ENCODE measurements at regions not wholly inside any gene's neighbourhood (a gene's known extent, or its start where the extent isn't known, plus 50 kb on each side); places are given as distances from the start of the nearest gene placed in this dataset.

DNA sequence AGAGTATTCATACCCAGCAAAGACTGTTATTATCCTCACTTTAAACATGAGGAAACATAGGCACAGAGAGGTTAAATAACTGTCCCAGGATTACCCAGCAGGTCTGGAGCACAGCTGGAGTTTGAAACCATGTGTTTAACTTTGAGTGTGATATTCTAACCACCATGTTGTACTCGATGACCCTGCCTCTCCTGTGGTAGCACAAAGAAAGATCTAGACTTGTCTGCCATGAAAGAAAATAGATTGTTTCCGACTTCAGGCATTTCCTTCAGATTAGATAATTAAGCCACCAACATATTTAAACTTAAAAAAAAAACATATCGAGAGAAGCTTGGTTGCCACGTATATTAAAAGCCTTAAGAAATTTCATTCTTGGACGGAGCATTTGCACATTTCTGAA is 104.6 kb upstream of the RUNX1 start:
- Mint-ChIP-seq H3K9me3 (peaks cover 6% of the 10 kb centered on the region), H3K27ac (no peak overlapping the region), H3K36me3 (no peaks in the 10 kb centered on the region), H3K4me3 (no peak overlapping the region), H3K4me1 (peaks cover 17% of the 10 kb centered on the region)
- DNase-seq (ENCODE audit: low spot score in 2 of 2) (no peak), ATAC-seq (no peak)

DNA sequence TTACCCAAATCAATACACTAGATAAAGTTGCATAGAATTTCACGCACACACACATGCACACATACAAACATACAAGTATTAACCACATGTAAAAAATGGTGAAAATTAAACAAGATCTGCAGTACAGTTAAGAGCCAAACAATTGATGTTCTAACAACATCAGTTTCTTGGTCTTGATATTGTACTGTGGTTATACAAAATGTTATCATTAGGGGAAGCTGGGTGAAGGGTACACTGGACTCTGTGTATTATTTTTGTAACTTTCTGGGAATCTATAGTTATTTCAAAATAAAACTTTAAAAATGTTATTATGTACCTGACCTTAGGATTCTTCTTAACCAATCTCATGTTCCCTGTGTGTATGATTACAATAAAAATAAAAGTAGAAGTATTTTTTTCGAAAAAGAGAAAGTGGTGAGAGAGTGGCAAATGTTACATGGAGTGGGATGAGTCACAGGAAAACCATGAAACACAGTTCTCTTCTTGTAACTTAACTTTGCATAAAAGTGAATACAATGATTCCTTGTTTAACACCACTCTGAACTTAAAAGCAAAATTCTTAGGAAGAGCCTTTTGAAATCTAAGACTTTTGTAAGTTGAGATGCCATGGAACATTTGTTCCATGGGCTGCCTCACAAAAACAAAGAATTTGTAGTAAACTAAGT is 101.6 kb upstream of the RUNX1 start:
- ATAC-seq: peak; percentile 67
- no peak for DNase-seq (ENCODE audit: low spot score in 2 of 2)
- no peak overlapping the region for H3K27ac Mint-ChIP-seq

DNA sequence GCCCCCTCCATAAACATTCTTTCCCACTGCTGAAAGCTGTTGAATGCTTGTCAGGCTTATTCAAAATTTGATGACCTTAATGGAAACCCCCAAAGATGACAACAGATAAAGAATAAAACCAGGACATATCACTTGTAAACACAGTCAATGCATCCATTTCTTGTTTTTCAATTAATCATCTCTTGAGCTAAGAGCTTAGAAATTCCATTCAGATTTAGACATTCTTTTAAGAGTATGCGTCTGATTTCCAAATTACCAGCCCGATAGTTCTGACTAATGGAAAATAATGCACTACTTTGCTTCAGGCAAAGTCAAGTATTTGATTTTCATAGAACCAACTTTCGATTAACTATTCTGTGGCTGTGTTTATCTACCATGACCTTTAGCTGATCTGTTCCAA is 100.6 kb upstream of the RUNX1 start:
- no peaks in the 10 kb centered on the region for H3K9me3 Mint-ChIP-seq
- no peak overlapping the region for H3K27ac Mint-ChIP-seq
- ATAC-seq (peak; percentile 19), DNase-seq (ENCODE audit: low spot score in 2 of 2) (no peak)
- H3K4me1 Mint-ChIP-seq: peaks cover 17% of the 10 kb centered on the region
- H3K36me3 Mint-ChIP-seq: no peaks in the 10 kb centered on the region
- no peak overlapping the region for H3K4me3 Mint-ChIP-seq

More for the DNA sequence above, 101.6 kb upstream of the RUNX1 start:
- Mint-ChIP-seq H3K4me1 (peaks cover 17% of the 10 kb centered on the region), H3K9me3 (no peaks in the 10 kb centered on the region), H3K4me3 (no peak overlapping the region), H3K36me3 (no peaks in the 10 kb centered on the region)

DNA sequence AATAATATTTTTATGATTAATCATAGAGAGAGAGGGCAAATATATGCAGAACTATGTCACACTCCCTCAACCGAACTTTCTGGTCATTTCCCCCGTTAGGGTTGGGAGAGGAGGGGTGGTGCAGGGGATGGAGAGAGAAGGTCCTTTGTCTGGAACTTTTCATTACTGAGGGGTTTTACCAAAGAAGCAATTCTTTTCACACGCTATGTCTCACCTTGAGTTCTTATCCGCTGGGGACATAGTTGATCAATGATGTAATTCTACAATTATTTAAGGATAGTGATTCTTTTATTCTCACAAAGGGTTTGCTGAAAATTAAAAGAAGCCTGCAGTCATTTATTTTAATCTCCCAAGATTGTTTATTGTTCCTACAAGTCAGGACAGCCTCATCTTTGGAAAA is 98.3 kb upstream of the RUNX1 start:
- Mint-ChIP-seq H3K9me3 (no peaks in the 10 kb centered on the region), H3K27ac (no peak overlapping the region), H3K4me3 (no peak overlapping the region), H3K4me1 (peaks cover 17% of the 10 kb centered on the region), H3K36me3 (no peaks in the 10 kb centered on the region)
- DNase-seq (ENCODE audit: low spot score in 2 of 2) (no peak), ATAC-seq (no peak)

DNA sequence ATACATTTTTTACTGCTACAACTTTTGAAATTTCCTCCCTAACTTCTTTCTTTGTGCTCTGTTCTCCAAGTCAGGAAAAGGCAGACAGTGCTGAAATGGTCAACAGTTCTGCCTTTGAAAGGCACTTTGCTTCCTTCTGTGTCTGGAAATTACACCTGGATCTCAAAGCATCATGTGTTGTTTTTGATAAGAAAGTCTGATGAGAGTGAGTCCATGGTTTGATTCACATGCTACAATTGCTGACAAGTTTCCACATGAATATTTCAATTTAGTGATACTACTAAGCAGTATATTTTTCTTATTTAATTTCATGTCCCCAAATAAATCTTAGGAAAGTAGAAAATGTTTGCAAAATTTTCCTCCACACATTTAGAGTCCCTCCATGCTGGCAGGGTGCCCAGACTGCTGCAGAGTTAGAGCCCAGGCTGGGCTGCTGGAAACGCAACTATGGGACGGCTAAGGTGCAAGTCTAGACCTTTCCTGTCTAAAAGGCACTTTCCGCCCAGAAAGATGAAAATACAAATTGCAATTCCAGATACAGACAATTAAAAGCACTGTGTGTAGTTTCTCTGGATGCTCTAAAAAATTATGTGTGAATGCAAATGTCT is 96.6 kb upstream of the RUNX1 start:
- Mint-ChIP-seq H3K9me3 (no peaks in the 10 kb centered on the region), H3K27ac (no peak overlapping the region), H3K4me1 (peaks cover 13% of the 10 kb centered on the region), H3K4me3 (no peak overlapping the region), H3K36me3 (no peaks in the 10 kb centered on the region)
- DNase-seq (ENCODE audit: low spot score in 2 of 2): no peak
- ATAC-seq: no peak

DNA sequence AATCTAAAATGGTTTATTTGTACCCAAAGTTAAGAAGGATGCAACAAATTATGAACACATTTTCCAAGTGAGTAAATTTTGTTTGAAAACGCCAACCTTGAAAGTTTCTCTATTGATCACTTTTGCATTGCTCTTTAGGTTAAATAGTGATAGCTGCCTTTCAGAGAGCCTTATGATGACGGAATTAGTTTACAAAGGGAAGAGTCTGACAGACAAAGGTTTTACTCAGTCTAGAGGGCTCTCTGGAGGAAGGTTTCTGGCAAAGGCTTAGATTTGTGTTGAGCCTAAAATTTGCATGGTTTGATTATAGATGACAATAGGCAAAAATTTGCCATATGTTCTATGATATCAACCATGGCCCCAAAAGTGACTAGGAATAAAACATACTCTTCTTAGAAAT is 95.9 kb upstream of the RUNX1 start:
- ATAC-seq (no peak), DNase-seq (ENCODE audit: low spot score in 2 of 2) (no peak)
- H3K4me3 Mint-ChIP-seq: no peak overlapping the region
- no peak overlapping the region for H3K27ac Mint-ChIP-seq
- H3K36me3 Mint-ChIP-seq: no peaks in the 10 kb centered on the region
- no peaks in the 10 kb centered on the region for H3K9me3 Mint-ChIP-seq
- peaks cover 12% of the 10 kb centered on the region for H3K4me1 Mint-ChIP-seq

DNA sequence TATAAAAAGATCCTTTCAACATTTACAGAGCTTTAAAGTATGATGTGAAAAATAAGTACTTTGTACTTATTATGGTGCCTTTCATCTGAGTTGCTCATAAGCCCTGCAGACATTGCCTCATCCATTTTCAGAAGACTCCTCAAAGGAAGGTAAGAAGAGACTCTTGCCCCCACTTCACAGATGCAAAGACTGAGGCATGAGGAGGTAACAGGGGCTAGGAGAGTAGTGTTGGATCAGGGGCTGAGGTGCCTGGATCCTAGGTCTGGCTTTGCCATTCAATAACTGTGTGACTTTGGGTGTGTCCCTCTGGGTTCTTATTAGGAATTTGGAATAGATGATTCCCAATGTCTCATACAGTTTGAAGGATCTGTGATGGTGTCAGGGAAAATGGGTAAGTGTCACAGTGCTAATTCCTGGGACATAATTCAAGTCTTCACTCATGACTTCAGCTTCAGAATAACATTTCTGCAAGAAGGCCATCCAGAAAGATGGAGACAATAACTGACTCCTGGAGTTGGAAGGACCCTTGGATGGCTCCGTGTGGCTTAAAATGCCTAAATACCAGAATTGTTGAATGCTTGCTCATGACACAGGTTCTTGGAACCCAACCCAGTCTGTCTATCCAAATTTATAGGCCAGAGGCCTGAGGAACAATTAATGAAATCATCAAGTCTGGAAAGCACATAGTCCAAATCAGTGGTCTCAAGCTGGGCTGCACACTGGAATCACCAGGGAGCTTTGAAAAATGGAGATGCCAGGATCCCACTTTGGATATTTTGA is 93.1 kb upstream of the RUNX1 start:
- H3K36me3 Mint-ChIP-seq: peaks cover 11% of the 10 kb centered on the region
- H3K27ac Mint-ChIP-seq: no peak overlapping the region
- no peaks in the 10 kb centered on the region for H3K9me3 Mint-ChIP-seq
- no peak overlapping the region for H3K4me3 Mint-ChIP-seq
- no peak for ATAC-seq
- peaks cover 23% of the 10 kb centered on the region for H3K4me1 Mint-ChIP-seq
- no peak for DNase-seq (ENCODE audit: low spot score in 2 of 2)

DNA sequence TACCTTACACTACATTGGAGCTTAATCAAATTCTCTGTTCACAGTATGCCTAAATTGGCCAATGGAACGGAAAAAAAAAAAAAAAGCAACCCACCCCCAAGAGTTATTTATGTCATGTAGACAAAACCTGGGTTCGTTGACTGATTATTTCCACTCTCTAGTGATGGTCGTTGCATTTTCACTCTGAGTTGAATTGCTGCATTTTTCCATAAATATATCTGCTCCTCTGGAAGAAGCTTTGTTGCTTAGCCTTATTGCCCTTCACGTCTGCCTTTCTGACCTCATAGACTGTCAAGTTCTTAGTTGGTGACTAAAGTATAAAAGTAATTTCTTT is 90.2 kb upstream of the RUNX1 start:
- Mint-ChIP-seq H3K9me3 (no peaks in the 10 kb centered on the region), H3K4me3 (peak overlapping the region; percentile 58), H3K4me1 (peaks cover 26% of the 10 kb centered on the region), H3K27ac (peak overlapping the region; percentile 76), H3K36me3 (peaks cover 11% of the 10 kb centered on the region)
- DNase-seq (ENCODE audit: low spot score in 2 of 2): no peak
- peak; percentile 61 for ATAC-seq

DNA sequence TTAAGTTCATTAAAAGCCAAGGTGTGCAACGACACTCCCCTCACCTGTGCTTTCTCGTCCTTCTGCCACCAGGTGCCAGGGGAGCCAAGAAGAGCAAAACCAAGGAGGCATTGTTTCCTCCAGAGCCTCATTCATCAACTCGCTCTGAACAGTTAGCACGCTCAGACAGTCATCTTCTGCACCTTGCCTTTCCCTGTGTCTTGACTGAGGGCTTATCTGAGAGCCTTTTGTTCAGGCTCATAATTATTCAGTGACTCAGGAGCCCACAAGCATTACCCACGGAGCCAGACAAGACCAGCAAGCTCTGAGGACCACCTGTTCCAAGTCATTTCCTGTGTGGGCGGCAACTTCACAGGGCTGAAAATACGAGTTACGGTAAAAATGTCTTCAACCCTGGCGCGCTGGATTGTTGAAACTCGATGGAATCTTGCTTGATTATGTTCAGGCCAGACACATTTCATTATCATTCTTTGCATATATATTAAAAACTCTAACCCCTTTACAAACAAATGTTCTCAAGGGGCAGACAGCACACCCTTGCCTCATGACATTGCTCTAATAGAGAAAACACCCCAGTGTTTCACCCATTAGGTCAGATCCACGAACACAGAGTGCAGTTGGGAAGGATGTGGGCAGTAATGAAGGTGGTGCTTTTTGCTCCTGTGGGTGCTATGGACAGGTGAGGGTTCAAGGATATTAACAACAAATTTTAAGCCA is 89.7 kb upstream of the RUNX1 start:
- Mint-ChIP-seq H3K4me3 (peak overlapping the region; percentile 58), H3K9me3 (no peaks in the 10 kb centered on the region), H3K27ac (peak overlapping the region; percentile 76), H3K36me3 (peaks cover 11% of the 10 kb centered on the region), H3K4me1 (peaks cover 30% of the 10 kb centered on the region)
- ATAC-seq (peak; percentile 97), DNase-seq (ENCODE audit: low spot score in 2 of 2) (peak; percentile 9 to 59)

DNA sequence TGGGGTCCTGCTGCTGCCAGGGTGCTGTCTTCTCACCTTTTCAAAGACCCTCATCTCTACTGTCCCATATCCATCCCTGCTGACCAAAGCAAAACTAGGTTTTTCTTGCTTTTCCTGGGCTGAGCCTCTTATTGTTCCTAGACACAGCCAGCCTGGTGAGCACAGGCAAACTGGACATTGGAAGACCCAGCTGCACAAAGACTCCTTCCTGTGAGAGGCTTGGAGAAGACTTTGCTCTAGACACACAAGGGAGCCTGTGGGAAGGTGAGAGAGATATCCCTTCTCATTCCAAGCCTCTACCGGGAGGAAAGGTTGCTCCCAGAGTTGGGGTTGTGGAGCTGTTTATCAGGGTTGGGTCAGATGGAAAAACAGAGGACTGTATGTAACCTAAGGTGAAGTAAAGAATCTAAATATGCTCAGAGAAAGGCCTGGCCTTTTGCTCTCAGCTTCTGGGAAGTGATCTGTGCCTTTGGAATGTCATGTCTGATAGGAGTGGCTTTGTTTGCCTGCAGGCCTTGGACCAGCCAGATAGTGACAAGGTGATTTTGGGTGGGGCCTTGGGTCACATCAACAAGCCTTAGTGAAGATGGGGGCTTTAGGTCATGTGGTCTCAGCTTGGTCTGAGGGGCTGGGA is 87.6 kb upstream of the RUNX1 start:
- Mint-ChIP-seq H3K4me3 (no peak overlapping the region), H3K36me3 (peaks cover 11% of the 10 kb centered on the region), H3K4me1 (peaks cover 30% of the 10 kb centered on the region), H3K27ac (peak overlapping the region; percentile 22), H3K9me3 (no peaks in the 10 kb centered on the region)
- no peak for DNase-seq (ENCODE audit: low spot score in 2 of 2)
- ATAC-seq: no peak

DNA sequence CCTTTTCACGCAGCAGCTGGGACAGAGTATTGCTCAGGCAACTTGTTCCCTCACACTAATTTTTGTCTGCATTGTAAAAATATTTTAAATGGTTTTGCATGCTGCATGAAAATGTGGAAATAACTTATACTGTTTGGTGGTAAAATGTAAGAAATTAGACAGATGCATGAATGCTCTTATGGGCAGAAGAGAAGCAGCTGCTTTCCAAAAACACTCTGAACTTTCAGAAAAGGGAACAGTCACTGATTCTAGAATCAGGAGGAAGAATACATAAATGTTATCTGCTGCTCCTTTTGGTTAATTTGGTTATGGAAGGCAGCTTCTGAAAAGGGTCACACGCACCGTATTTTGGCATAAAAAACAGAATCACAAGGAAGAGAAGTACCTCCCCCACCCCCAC is 87.0 kb upstream of the RUNX1 start:
- Mint-ChIP-seq H3K36me3 (peaks cover 11% of the 10 kb centered on the region), H3K27ac (no peak overlapping the region), H3K9me3 (no peaks in the 10 kb centered on the region), H3K4me3 (no peak overlapping the region), H3K4me1 (peaks cover 30% of the 10 kb centered on the region)
- ATAC-seq (no peak), DNase-seq (ENCODE audit: low spot score in 2 of 2) (no peak)

DNA sequence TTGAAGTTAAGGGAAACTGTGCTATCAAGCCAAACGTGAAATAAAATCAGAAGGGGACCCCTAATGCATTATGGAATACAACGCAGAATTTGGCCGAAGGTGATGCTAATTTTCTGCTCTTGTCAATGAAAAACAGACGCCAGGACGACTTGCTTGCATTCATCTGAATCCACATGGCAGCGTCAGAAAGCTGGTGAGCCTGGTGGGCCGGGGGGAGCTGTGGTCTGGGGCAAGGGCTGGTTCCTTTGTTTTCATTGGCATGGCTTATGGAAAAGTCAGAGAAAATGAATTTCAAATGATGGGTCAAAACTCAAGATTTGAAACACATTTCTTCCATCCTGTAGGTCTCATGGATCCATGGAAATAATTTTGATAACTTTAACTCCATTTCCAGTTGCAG is 86.4 kb upstream of the RUNX1 start:
- H3K4me1 Mint-ChIP-seq: peaks cover 25% of the 10 kb centered on the region
- peaks cover 1% of the 10 kb centered on the region for H3K9me3 Mint-ChIP-seq
- H3K27ac Mint-ChIP-seq: no peak overlapping the region
- H3K36me3 Mint-ChIP-seq: peaks cover 11% of the 10 kb centered on the region
- H3K4me3 Mint-ChIP-seq: no peak overlapping the region
- no peak for ATAC-seq
- no peak for DNase-seq (ENCODE audit: low spot score in 2 of 2)

DNA sequence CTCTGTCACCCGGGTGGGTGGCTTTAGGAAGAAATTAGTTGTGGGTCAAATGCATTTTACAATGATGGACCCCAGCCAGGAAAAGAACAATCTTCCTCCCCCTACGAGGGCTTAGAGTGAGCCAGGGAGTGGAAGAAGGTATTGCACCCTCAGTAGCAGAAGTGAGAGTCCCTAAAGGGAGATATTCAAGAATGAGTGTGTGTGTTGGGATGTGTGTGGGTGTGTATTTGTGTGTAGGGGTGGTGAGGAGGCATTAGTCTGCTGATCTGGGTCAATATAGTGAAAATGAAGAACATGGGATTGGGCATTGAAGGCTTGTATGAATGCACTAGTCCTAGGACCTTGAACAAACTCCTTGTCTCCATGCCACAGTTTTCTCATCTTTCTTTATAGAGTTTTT is 85.2 kb upstream of the RUNX1 start:
- no peak for ATAC-seq
- no peak for DNase-seq (ENCODE audit: low spot score in 2 of 2)
- Mint-ChIP-seq H3K9me3 (peaks cover 2% of the 10 kb centered on the region), H3K27ac (no peak overlapping the region), H3K4me1 (peaks cover 20% of the 10 kb centered on the region), H3K4me3 (no peak overlapping the region), H3K36me3 (peaks cover 6% of the 10 kb centered on the region)

DNA sequence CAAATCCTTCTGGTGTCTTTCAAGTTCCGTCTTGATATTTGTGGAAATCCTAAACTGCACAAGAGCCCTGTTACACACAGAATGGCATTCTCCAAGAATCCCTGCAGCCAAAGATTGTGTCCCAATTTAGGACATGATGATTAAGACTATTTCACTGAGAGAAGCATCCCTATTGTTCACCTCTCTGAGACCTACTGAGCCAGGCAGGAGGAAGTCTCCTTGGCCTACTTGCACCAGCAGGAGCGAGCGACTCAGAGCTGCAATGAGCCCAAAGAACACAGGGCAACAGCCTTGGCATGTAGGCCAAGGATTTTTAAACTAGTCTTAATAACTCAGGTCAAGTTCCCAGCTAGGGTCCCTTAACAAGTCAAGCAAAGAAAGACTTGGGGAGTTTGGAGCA is 79.4 kb upstream of the RUNX1 start:
- H3K36me3 Mint-ChIP-seq: no peaks in the 10 kb centered on the region
- H3K27ac Mint-ChIP-seq: no peak overlapping the region
- H3K4me3 Mint-ChIP-seq: no peak overlapping the region
- H3K9me3 Mint-ChIP-seq: peaks cover 2% of the 10 kb centered on the region
- H3K4me1 Mint-ChIP-seq: no peaks in the 10 kb centered on the region
- DNase-seq (ENCODE audit: low spot score in 2 of 2) (no peak), ATAC-seq (no peak)

DNA sequence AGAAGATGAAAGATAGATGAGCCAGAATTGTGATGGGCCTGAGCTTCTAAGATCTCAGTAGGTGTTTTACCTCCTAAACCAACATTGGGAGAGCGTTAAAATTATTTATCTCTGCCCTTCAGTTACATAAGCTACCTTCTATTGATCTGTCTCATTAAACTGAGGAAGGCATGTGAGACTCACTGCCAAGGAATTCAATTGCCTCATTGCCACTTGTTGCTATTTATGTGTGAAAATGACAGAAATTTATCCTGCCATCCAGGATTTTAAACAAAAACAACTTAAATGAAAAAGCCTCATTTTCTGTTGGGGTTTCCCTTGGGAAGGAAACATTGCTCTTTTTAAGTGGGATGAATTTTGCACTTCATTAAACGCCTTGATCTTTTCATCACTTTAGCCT is 78.7 kb upstream of the RUNX1 start:
- Mint-ChIP-seq H3K9me3 (peaks cover 2% of the 10 kb centered on the region), H3K4me3 (no peak overlapping the region), H3K36me3 (no peaks in the 10 kb centered on the region), H3K27ac (no peak overlapping the region), H3K4me1 (no peaks in the 10 kb centered on the region)
- DNase-seq (ENCODE audit: low spot score in 2 of 2) (no peak), ATAC-seq (no peak)
